ENCODE measurements at regions not wholly inside any gene's neighbourhood (a gene's known extent, or its start where the extent isn't known, plus 50 kb on each side); places are given as distances from the start of the nearest gene placed in this dataset.
A peak's percentile ranks its signal among the peaks of the same experiment; 100 is the strongest.

- TF ChIP-seq ZNF781 (CRISPR knock-in tag; IDR thresholded peaks at IDR 0.05; ENCODE audit: borderline replicate concordance, not compliant biosample characterization) (no peak), ATF1 (CRISPR knock-in tag; IDR thresholded peaks at IDR 0.05) (peak; percentile 51; the same call in 1 of the 2 replicates), SMC3 (IDR thresholded peaks at IDR 0.05; ENCODE audit: low read length) (no peak), FOXA1 (IDR thresholded peaks at IDR 0.05) (no peak), FOXA1 (CRISPR knock-in tag; IDR thresholded peaks at IDR 0.05) (no peak), SOX5 (CRISPR knock-in tag; IDR thresholded peaks at IDR 0.05; ENCODE audit: borderline replicate concordance) (peak; percentile 81; the same call in 1 of the 2 replicates), SPEN (CRISPR knock-in tag; IDR thresholded peaks at IDR 0.05; ENCODE audit: low read depth) (0 out of 2 replicates have a peak, but pooled peaks have one; percentile 30), NFE2L2 (IDR thresholded peaks at IDR 0.05; ENCODE audit: low read length) (no peak), MZF1 (CRISPR knock-in tag; IDR thresholded peaks at IDR 0.05; ENCODE audit: borderline replicate concordance) (no peak), KLF15 (CRISPR knock-in tag; IDR thresholded peaks at IDR 0.05; ENCODE audit: borderline replicate concordance) (no peak), ZNF883 (CRISPR knock-in tag; IDR thresholded peaks at IDR 0.05; ENCODE audit: not compliant biosample characterization) (no peak), ZNF253 (CRISPR knock-in tag; IDR thresholded peaks at IDR 0.05; ENCODE audit: borderline replicate concordance) (no peak), DNMT3B (CRISPR knock-in tag; conservative IDR thresholded peaks at IDR 0.05) (no peak), CAMTA2 (CRISPR knock-in tag; IDR thresholded peaks at IDR 0.05; ENCODE audit: borderline replicate concordance) (no peak), JUND (CRISPR knock-in tag; IDR thresholded peaks at IDR 0.05) (peak; percentile 28; the same call in 1 of the 2 replicates), HNF4G (IDR thresholded peaks at IDR 0.05; ENCODE audit: borderline replicate concordance, low read depth, low read length) (peak; percentile 50; the same call in 1 of the 2 replicates), HNF4G (CRISPR knock-in tag; IDR thresholded peaks at IDR 0.05; ENCODE audit: borderline replicate concordance, low read depth) (peak; percentile 30; the same call in 1 of the 2 replicates), PATZ1 (CRISPR knock-in tag; IDR thresholded peaks at IDR 0.05) (0 out of 2 replicates have a peak, but pooled peaks have one; percentile 45), CENPT (CRISPR knock-in tag; IDR thresholded peaks at IDR 0.05; ENCODE audit: low read depth) (no peak), ZSCAN29 (CRISPR knock-in tag; conservative IDR thresholded peaks at IDR 0.05) (0 out of 2 replicates have a peak, but pooled peaks have one; percentile 23), BRF2 (CRISPR knock-in tag; IDR thresholded peaks at IDR 0.05) (no peak)
- TF ChIP-seq, protein P1, sequence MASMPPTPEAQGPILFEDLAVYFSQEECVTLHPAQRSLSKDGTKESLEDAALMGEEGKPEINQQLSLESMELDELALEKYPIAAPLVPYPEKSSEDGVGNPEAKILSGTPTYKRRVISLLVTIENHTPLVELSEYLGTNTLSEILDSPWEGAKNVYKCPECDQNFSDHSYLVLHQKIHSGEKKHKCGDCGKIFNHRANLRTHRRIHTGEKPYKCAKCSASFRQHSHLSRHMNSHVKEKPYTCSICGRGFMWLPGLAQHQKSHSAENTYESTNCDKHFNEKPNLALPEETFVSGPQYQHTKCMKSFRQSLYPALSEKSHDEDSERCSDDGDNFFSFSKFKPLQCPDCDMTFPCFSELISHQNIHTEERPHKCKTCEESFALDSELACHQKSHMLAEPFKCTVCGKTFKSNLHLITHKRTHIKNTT (CRISPR knock-in tag; IDR thresholded peaks at IDR 0.05): no peak
- TF ChIP-seq, protein P2, sequence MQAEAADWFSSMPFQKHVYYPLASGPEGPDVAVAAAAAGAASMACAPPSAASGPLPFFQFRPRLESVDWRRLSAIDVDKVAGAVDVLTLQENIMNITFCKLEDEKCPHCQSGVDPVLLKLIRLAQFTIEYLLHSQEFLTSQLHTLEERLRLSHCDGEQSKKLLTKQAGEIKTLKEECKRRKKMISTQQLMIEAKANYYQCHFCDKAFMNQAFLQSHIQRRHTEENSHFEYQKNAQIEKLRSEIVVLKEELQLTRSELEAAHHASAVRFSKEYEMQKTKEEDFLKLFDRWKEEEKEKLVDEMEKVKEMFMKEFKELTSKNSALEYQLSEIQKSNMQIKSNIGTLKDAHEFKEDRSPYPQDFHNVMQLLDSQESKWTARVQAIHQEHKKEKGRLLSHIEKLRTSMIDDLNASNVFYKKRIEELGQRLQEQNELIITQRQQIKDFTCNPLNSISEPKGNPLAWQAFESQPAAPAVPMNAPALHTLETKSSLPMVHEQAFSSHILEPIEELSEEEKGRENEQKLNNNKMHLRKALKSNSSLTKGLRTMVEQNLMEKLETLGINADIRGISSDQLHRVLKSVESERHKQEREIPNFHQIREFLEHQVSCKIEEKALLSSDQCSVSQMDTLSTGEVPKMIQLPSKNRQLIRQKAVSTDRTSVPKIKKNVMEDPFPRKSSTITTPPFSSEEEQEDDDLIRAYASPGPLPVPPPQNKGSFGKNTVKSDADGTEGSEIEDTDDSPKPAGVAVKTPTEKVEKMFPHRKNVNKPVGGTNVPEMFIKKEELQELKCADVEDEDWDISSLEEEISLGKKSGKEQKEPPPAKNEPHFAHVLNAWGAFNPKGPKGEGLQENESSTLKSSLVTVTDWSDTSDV (CRISPR knock-in tag; IDR thresholded peaks at IDR 0.05): no peak
Measured at GRCh38 chr11:116424615-116425261, 348.0 kb downstream of the BUD13 start (continued).

All from HepG2 (cell line).